NCI-H526 (cell line): ENCODE measurements at regions not wholly inside any gene's neighbourhood (a gene's known extent, or its start where the extent isn't known, plus 50 kb on each side); places are given as distances from the start of the nearest gene placed in this dataset.

ENCODE experiments used
- DNase-seq, 2 experiments: peaks; one replicate each; lab custom pipeline; 2025; lab: John Stamatoyannopoulos, UW

- DNase-seq: no peak
Measured at GRCh38 chr3:72396899-72397298, 451.3 kb downstream of the SHQ1 start.

DNA sequence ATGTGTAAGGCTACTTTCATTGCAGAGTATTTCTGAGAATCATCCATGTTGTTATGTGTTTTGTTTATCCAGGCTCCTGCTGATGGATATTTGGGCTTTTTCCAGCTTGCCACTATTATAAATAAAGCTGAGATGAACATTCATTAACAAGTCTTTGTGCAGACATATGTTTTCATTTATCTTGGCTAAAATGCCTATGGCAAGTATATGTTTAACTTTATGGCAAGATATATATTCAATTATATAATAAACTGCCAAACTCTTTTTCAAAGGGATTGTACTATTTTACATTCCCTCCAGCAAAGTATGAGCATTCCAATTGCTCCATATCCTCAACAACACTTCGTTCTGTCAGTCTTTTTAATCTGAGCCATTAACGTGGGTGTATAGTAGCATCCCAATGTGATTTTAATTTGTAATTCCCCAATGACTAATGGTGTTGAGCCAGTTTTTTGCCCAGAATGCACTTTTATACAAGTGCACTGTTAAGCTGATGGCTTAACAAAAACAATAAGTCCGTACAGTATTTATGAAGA, 452.4 kb downstream of the SHQ1 start:
- no peak for DNase-seq

DNA sequence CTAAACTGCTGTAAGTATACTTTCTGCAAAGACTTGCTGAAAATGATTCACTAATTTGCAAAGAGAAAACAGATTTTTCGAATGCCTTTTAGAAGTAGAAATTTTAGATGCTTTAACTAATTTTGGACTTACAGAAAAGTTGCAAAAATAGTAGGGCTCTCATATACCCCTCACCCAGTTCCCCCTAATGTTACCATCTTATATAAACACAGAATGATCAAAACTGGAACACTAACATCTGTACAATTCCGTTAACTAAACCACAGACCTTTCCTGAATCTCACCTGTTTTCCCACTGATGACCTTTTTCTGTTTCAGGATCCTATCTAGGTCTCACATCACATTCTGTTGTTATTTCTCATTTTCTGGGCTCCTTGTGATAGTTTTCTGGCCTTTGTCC, 454.8 kb downstream of the SHQ1 start:
- DNase-seq: no peak

- DNase-seq: no peak
Measured at GRCh38 chr3:72391659-72392058, 456.6 kb downstream of the SHQ1 start.

GRCh38 chr3:72390841-72391240, 457.4 kb downstream of the SHQ1 start:
- DNase-seq: no peak

DNA sequence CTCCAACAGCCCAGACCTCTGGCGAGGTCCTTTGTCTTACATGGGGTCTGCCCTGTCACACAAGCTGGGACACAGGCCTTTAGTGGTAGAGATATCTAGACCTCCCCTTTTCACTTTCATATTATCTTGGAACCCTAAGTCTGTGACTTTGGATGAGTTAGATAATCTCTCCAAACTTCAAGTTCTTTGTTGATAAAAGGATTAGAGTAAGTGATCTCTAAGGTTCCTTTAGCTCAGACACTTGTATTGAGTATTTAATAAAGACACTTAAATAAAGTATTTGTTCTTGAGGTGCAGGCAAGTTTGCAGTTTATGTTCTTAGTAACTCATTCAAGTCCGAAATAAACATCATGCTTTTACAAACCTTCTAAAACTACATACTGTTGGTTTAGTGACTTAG, 459.6 kb downstream of the SHQ1 start:
- DNase-seq: no peak

DNA sequence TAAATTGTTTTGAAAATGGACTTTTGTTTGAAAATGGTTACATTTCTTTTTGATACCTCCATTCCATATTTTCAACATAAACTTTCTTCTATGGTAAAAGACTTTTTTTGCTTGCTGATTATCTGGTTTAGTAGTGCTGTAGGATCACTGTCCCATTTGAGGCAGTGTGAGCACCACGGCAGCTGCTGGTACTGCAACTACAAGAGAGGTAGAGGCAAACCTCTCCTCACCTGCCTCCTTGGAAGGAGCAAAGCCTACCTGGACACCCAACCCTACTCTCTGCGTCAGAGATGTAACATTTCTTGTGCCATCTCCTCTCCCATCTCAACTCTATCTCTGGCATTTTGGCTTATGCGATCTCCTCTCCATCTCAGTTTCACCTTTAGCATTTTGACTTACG, 460.1 kb downstream of the SHQ1 start:
- DNase-seq: no peak

- DNase-seq: no peak
Measured at GRCh38 chr3:72386327-72387000, 461.8 kb downstream of the SHQ1 start.

DNA sequence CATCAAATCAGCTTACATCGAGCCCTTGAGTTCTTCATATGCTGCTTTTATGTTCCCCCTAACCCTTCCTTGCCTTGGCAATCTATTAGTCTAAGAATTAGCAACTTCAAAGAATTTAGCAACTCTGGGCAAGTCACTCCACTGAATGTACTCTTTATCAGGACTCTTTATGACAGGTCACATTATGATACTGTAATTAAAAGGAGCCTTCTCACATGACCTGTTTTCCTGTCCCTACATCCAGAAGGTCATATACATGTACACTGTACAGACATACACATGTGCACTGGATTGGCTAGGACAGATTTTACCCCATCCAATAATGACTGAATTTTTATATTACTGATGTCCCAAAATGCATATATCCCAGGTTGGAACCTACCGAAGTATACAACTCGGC, 463.1 kb downstream of the SHQ1 start:
- DNase-seq: no peak

- DNase-seq: no peak
Measured at GRCh38 chr3:72384602-72385001, 463.6 kb downstream of the SHQ1 start.

DNA sequence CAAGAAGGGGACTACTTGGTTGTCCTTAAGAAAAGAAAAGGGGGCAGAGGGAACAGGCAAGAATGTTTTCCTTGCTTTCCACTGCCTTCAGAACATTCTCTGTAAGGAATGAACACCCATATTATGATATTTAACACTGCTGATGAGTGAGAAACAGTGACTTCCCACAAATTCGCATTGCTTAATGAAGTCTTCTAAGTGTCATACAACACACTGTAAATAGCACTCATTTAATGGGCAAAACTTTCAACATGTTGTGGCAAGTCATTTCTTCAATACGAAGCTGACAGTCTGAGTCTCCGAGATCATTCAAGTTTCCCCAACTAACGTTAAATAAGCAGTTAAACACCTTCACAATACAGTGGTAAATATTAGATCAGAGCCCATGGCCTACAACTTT, 464.4 kb downstream of the SHQ1 start:
- no peak for DNase-seq

DNA sequence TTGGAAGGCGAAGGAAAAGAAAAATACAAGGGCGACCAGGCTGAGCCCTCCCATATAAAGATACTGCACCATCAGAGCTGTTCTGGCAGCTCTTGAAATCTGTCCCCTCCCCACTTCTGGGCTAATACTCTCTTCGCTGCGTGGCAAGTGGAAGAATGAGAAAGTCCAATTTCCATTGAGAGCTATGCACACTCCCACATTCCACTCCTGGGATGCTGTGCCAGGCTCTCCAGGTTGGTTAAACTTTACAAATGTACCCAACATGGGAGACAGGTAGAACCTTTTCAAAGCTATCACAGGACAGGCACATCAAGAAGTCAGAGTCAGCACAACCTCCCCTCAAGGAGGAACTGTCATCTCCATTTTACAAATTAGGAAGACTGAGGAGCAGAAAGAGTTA, 465.0 kb downstream of the SHQ1 start:
- DNase-seq: no peak

- no peak for DNase-seq
Measured at GRCh38 chr3:72382460-72382859, 465.8 kb downstream of the SHQ1 start.

- no peak for DNase-seq
Measured at GRCh38 chr3:72381584-72381983, 466.7 kb downstream of the SHQ1 start.

DNA sequence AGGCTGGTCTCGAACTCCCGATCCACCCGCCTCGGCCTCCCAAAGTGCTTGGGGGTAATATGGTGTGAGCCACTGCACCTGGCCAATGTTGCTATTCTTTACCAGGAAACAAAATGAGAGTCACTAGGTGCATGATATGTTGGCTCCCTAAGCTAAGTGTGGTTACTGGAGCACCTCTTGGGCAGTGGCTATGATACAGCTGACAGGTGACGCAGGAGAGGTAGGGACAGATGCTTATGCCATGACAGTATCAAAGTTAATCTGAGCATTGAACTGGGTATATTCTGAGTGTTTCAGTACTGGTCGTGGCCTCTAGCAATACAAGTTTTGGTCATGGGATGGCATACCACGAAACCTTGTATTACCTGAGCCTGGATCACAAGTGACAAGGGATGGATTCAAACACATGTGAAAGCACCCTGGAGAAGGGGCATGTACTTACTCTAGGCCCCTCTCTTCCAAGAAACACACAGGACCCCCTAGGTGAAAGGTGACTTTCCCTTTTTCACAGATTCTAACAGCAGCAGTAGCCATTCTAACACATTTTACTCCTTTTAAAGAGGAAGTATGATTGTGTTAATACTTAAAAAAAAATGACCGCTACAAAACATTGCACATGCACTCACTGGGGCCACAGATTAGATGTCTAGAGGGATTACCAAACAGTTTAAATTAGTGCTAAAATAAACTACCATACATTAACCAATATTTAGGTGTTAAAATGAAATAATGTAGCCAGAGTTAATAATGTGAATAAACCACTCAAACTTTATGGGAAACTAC, 467.3 kb downstream of the SHQ1 start:
- no peak for DNase-seq

GRCh38 chr3:72380193-72380592, 468.1 kb downstream of the SHQ1 start:
- no peak for DNase-seq

GRCh38 chr3:72379500-72380187, 468.6 kb downstream of the SHQ1 start:
- DNase-seq: no peak

DNA sequence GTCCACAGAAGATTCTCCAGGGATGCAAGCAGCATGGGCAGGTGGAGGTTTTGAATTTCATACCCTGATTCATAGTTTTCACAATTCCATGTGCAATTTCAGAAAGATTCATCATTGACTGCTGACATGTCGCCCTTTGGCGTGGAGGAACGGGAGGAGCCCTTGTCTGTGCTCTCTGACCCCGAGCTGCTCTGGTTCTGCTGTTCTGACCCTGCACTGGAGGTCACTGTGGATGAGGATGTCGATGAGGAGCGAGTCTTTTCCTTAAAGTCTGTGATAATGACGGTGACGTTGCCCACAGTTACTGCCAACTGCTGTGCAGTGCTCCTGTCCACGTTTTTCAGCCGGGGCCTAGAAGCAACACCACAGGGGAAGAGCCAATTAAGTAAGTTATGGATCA, 470.0 kb downstream of the SHQ1 start:
- DNase-seq: no peak

DNA sequence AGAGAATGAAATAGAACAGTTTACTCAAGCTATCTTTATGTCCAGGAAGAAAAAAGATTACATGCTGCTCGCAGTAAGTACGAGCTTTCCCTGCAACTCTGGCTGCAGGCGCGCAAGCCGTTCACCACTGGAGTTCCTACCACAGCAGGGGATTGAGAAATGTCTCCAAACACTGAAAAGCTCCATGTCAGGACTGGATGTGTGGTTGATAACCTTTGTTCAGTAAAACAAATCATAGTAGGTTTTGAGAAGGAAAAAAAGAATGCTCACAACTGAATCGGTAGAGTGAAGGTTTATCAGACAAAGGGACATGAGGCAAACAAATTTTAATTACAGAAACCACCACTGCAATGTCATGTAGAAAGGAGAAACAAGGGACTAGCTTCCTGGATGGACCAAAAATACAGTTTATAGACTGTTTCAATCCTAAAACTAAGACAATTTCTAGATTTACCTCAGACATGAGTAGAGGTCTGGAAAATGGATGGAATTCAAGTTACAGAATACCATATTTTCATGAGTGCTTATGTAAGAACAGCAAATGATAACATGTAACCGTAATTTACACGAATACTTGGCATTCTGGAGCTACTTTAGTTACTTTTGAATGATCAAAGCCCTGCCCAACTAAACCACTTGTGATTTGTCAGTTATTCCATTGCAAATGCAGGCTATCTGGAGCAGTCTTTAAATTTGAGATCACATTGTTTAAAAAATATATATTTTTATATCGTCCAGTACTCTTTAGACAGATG, 471.1 kb downstream of the SHQ1 start:
- DNase-seq: no peak

DNA sequence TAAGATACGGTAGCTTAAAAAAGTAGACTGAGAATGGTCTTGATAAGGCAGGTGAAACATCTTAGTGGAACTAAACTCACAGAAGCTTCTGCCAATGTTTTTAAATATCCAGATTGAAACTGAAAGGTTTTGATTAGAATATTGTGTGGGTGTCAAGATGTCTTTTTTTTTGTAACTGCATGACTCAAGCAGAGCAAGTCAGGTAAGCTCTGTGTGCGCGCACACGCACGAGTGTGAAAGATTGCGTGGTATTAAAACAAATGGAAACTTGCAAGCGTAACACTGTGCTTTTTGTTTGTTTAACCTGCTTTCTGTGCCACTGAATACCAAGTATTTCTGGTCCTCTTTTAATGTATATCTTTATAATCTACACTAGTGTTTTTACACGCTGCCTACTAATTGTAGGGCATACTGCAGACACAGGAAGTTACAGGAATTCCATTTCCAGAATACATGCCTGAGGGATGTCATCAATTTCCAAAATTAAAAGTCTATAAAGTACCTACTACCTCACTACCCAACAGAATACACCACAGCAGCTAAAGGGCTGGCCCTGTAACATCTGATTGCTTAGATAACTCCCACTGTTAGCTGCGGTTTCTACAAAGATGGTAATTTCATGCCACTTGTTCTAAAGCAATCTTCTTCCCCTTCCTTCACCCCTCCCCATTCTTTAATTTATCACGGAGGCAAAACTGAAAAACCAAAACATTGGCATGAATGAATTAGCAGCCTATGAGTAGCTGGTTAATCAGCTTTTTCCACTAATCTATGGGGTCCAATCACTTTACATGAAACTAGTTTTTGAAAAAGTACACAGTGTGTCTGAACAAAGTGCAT, 472.8 kb downstream of the SHQ1 start:
- DNase-seq: no peak

GRCh38 chr3:72373139-72373538, 475.1 kb downstream of the SHQ1 start:
- DNase-seq: no peak
